PC-9 (cell line): ENCODE measurements at regions not wholly inside any gene's neighbourhood (a gene's known extent, or its start where the extent isn't known, plus 50 kb on each side); places are given as distances from the start of the nearest gene placed in this dataset.

Experiments used
- BruUV-seq: library from RNA; stranded (reverse); fragments of 400-500 nt; replicated peaks from 2 replicates; lab custom pipeline; 2021; lab: Mats Ljungman, UMichigan
- CTCF ChIA-PET: fragments of 300-600 bp; sonication (Branson Sonifier 250); formaldehyde crosslinking; loops from one replicate; lab custom pipeline; 2022; ENCODE audit warnings: antibody characterized with exemption; lab: Charles Lee
- POLR2A ChIA-PET: fragments of 300-600 bp; sonication (Branson Sonifier 250); formaldehyde crosslinking; loops from one replicate; lab custom pipeline; 2022; ENCODE audit warnings: antibody characterized with exemption; ENCODE audit not compliant: unreplicated experiment; lab: Charles Lee
- DNase-seq, 2 experiments: peaks; one replicate each; pipeline versions ENCODE4 v3.0.0 to v3.0.0-alpha.2; 2015 to 2022; ENCODE audit warnings: mixed read lengths in 1 of 2
- H2AFZ ChIP-seq: fragments of 200-600 bp; sonication (generic); 2 replicates; pipeline ENCODE4 v1.8.1; 2017; ENCODE audit warnings: antibody characterized with exemption
- H3F3A ChIP-seq: fragments of 200-600 bp; sonication (generic); 2 replicates; pipeline ENCODE4 v1.8.1; 2017; ENCODE audit warnings: antibody characterized with exemption, mild to moderate bottlenecking, low read depth; ENCODE audit not compliant: insufficient read depth
- H3K27ac ChIP-seq: fragments of 200-600 bp; sonication (generic); 2 replicates; pipeline ENCODE4 v1.6.1; 2016; ENCODE audit warnings: mixed run types
- H3K27me3 ChIP-seq: fragments of 200-600 bp; sonication (generic); 2 replicates; pipeline ENCODE4 v1.6.1; 2016; ENCODE audit warnings: low read depth, mixed run types; ENCODE audit not compliant: insufficient read depth
- H3K36me3 ChIP-seq: fragments of 200-600 bp; sonication (generic); 2 replicates; pipeline ENCODE4 v1.6.1; 2016; ENCODE audit warnings: low read depth, mixed run types
- H3K4me1 ChIP-seq: fragments of 200-600 bp; sonication (generic); replicated peaks from 2 replicates; pipeline ENCODE4 v1.6.1; 2016; ENCODE audit warnings: mixed run types; ENCODE audit not compliant: insufficient read depth
- H3K4me2 ChIP-seq: fragments of 200-600 bp; sonication (generic); 2 replicates; pipeline ENCODE4 v1.6.1; 2017; ENCODE audit warnings: mixed run types
- H3K4me3 ChIP-seq: fragments of 200-600 bp; sonication (generic); 2 replicates; pipeline ENCODE4 v1.6.1; 2016; ENCODE audit warnings: mixed run types
- H3K79me2 ChIP-seq: fragments of 200-600 bp; sonication (generic); 2 replicates; pipeline ENCODE4 v1.6.1; 2017; ENCODE audit warnings: low read depth, mixed run types
- H3K9me2 ChIP-seq: fragments of 200-600 bp; sonication (generic); 2 replicates; pipeline ENCODE4 v1.8.1; 2017; ENCODE audit warnings: mild to moderate bottlenecking; ENCODE audit not compliant: insufficient read depth
- H3K9me3 ChIP-seq: fragments of 200-600 bp; sonication (generic); 2 replicates; pipeline ENCODE4 v1.8.1; 2016; ENCODE audit warnings: low read depth; ENCODE audit not compliant: insufficient read depth
- H4K20me1 ChIP-seq: fragments of 200-600 bp; sonication (generic); 2 replicates; pipeline ENCODE4 v1.8.1; 2017; ENCODE audit not compliant: insufficient read depth
- EZH2 ChIP-seq: fragments of 200-600 bp; sonication (generic); IDR thresholded peaks from 2 replicates; pipeline ENCODE4 v1.8.0; 2017; ENCODE audit warnings: antibody characterized with exemption, low read depth
- intact Hi-C: fragments of 100-400 bp; cut with micrococcal nuclease; formaldehyde crosslinking; loops from one replicate; pipeline ENCODE4 v1.10.0; 2022; ENCODE audit not compliant: unreplicated experiment
- TF ChIP-seq, protein P1 (sequence below): fragments of 200-600 bp; sonication (generic); conservative IDR thresholded peaks from 2 replicates; pipeline ENCODE4 v1.6.1; 2017; ENCODE audit warnings: mixed run types, antibody characterized with exemption, mild to moderate bottlenecking, moderate library complexity

- no TSS peak for BruUV-seq
- 0 out of 2 replicates have a peak, but pooled peaks cover 4% of the 10 kb centered on the region for H3F3A ChIP-seq
- H3K9me3 ChIP-seq = no peaks in the 10 kb centered on the region
- no peaks in the 10 kb centered on the region for H3K27me3 ChIP-seq
- CTCF ChIA-PET = no interaction called here
- no peaks in the 10 kb centered on the region; the same call in 1 of the 2 replicates for H3K9me2 ChIP-seq
- no peak overlapping the region for H3K27ac ChIP-seq
- H3K36me3 ChIP-seq = no peaks in the 10 kb centered on the region
- POLR2A ChIA-PET = no interaction called here
- H3K4me1 ChIP-seq = peaks cover 8% of the 10 kb centered on the region; the same call in 1 of the 2 replicates
- H3K79me2 ChIP-seq = no peaks in the 10 kb centered on the region
- intact Hi-C loops = no loop called here
- H3K4me3 ChIP-seq = no peak overlapping the region
- DNase-seq = no peak
- TF ChIP-seq, protein P1, sequence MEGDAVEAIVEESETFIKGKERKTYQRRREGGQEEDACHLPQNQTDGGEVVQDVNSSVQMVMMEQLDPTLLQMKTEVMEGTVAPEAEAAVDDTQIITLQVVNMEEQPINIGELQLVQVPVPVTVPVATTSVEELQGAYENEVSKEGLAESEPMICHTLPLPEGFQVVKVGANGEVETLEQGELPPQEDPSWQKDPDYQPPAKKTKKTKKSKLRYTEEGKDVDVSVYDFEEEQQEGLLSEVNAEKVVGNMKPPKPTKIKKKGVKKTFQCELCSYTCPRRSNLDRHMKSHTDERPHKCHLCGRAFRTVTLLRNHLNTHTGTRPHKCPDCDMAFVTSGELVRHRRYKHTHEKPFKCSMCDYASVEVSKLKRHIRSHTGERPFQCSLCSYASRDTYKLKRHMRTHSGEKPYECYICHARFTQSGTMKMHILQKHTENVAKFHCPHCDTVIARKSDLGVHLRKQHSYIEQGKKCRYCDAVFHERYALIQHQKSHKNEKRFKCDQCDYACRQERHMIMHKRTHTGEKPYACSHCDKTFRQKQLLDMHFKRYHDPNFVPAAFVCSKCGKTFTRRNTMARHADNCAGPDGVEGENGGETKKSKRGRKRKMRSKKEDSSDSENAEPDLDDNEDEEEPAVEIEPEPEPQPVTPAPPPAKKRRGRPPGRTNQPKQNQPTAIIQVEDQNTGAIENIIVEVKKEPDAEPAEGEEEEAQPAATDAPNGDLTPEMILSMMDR = no peak
- no peak for TF ChIP-seq EZH2
- no peak overlapping the region for H2AFZ ChIP-seq
- H3K4me2 ChIP-seq = peak overlapping the region; percentile 3; the same call in 1 of the 2 replicates
- H4K20me1 ChIP-seq = no peaks in the 10 kb centered on the region
These were observed 144.7 kb downstream of the ZNF281 start for GRCh38 chr1:200265104-200265503.

- no peaks in the 10 kb centered on the region for H3K79me2 ChIP-seq
- DNase-seq = no peak
- H4K20me1 ChIP-seq = no peaks in the 10 kb centered on the region
- no peaks in the 10 kb centered on the region; the same call in 1 of the 2 replicates for H3K9me2 ChIP-seq
- H3K36me3 ChIP-seq = no peaks in the 10 kb centered on the region
- no peak for TF ChIP-seq EZH2
- TF ChIP-seq, protein P1 = no peak
- no peak overlapping the region for H2AFZ ChIP-seq
- H3K4me2 ChIP-seq = no peak overlapping the region
- intact Hi-C loops = loop anchor here (5.0 kb wide), 1 partner anchor 619 kb away; no protein-coding TSS in a partner anchor
- H3K27ac ChIP-seq = no peak overlapping the region
- peaks cover 8% of the 10 kb centered on the region; the same call in 1 of the 2 replicates for H3K4me1 ChIP-seq
- H3K27me3 ChIP-seq = no peaks in the 10 kb centered on the region
- H3K9me3 ChIP-seq = no peaks in the 10 kb centered on the region
- ChIA-PET CTCF (no interaction called here), POLR2A (no interaction called here)
- 0 out of 2 replicates have a peak, but pooled peaks cover 4% of the 10 kb centered on the region for H3F3A ChIP-seq
- no TSS peak for BruUV-seq
- no peak overlapping the region for H3K4me3 ChIP-seq
These were observed 146.6 kb downstream of the ZNF281 start for GRCh38 chr1:200263203-200263602.

DNA sequence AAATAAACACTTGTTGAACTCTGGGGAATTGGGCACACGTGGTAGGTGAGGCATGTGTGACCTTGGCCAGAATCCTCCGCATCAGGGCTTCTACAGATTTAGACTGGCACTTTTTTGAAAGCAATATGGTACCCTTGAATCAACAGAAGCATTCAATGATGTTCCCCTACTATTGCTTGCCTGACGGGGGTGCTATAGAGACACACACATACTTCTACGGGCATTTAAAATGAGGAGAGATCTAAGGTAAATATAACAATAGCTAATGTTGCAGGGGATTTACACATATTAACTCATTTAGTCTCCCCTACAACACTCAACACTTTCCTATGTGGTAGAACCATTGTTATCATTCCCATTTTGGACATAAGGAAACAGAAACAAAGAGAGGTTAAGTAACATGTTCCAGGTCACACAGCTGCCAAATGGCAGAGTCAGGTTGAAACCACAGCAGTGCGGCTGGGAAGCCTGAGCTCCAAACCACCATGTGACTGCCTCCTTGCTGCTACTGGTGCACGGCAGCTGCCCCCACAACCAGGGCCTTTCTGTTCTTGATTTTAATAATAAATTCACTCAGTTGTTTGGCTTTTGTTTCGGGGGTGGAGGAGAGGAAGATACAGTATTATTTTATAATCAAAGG, 147.4 kb downstream of the ZNF281 start:
- Histone ChIP-seq H3K9me3 (no peaks in the 10 kb centered on the region), H3K27me3 (no peaks in the 10 kb centered on the region), H3F3A (0 out of 2 replicates have a peak, but pooled peaks cover 4% of the 10 kb centered on the region), H4K20me1 (no peaks in the 10 kb centered on the region), H3K9me2 (no peaks in the 10 kb centered on the region; the same call in 1 of the 2 replicates), H3K4me2 (no peak overlapping the region), H3K79me2 (no peaks in the 10 kb centered on the region), H2AFZ (no peak overlapping the region), H3K27ac (no peak overlapping the region), H3K36me3 (no peaks in the 10 kb centered on the region), H3K4me3 (no peak overlapping the region), H3K4me1 (peaks cover 8% of the 10 kb centered on the region; the same call in 1 of the 2 replicates)
- BruUV-seq = no TSS peak
- DNase-seq = no peak
- intact Hi-C loops = loop anchor here (5.0 kb wide), 1 partner anchor 620 kb away; no protein-coding TSS in a partner anchor
- ChIA-PET CTCF (interaction anchor here (0.7 kb wide), 1 partner anchor 605 kb away, joined by 3 read pairs; no protein-coding TSS in a partner anchor), POLR2A (no interaction called here)
- TF ChIP-seq EZH2 = no peak
- TF ChIP-seq, protein P1 = no peak
